ENCODE measurements at regions not wholly inside any gene's neighbourhood (a gene's known extent, or its start where the extent isn't known, plus 50 kb on each side); places are given as distances from the start of the nearest gene placed in this dataset.

- DNase-seq, result no peak
- Histone ChIP-seq H3K4me3 (no peak overlapping the region), H3K27me3 (no peaks in the 10 kb centered on the region), H3K36me3 (no peaks in the 10 kb centered on the region), H3K4me1 (ENCODE audit: insufficient read depth) (no peaks in the 10 kb centered on the region), H3K27ac (no peak overlapping the region), H3K9me3 (no peaks in the 10 kb centered on the region)
- TF ChIP-seq EP300 (IDR thresholded peaks at IDR 0.05) (no peak), POLR2A (IDR thresholded peaks at IDR 0.05) (no peak), CTCF (IDR thresholded peaks at IDR 0.05) (no peak)
- WGBS, 3 donors, result 61 to 75% (median 64%) methylated on average over 2 of the region's 2 CpGs
- intact Hi-C loops (cut with DNase I), result no loop called here
Observed at GRCh38 chr6:818196-818595, 125.3 kb upstream of the EXOC2 start.

GRCh38 chr6:816510-817084 is 123.7 kb upstream of the EXOC2 start:
- intact Hi-C loops (cut with DNase I), result no loop called here

GRCh38 chr6:815348-815738 is 122.4 kb upstream of the EXOC2 start:
- Histone ChIP-seq H3K4me3 (no peak overlapping the region), H3K36me3 (no peaks in the 10 kb centered on the region), H3K4me1 (ENCODE audit: insufficient read depth) (no peaks in the 10 kb centered on the region), H3K27ac (no peak overlapping the region), H3K27me3 (no peaks in the 10 kb centered on the region), H3K9me3 (no peaks in the 10 kb centered on the region)
- intact Hi-C loops (cut with DNase I), result no loop called here
- DNase-seq, result no peak
- WGBS, 3 donors, result 50 to 57% (median 52%) methylated on average over 3 of the region's 3 CpGs
- no peak for TF ChIP-seq CTCF (IDR thresholded peaks at IDR 0.05)
- TF ChIP-seq EP300 (IDR thresholded peaks at IDR 0.05), result no peak
- no peak for TF ChIP-seq POLR2A (IDR thresholded peaks at IDR 0.05)

More at GRCh38 chr6:816510-817084, 123.7 kb upstream of the EXOC2 start:
- Histone ChIP-seq H3K9me3 (no peaks in the 10 kb centered on the region), H3K36me3 (no peaks in the 10 kb centered on the region), H3K4me3 (no peak overlapping the region), H3K27me3 (no peaks in the 10 kb centered on the region), H3K27ac (no peak overlapping the region), H3K4me1 (ENCODE audit: insufficient read depth) (no peaks in the 10 kb centered on the region)
- 67 to 77% (median 69%) methylated on average over 11 of the region's 11 CpGs for WGBS, 3 donors
- no peak for DNase-seq
- TF ChIP-seq POLR2A (IDR thresholded peaks at IDR 0.05) (no peak), CTCF (IDR thresholded peaks at IDR 0.05) (no peak), EP300 (IDR thresholded peaks at IDR 0.05) (no peak)

- H3K27ac ChIP-seq, result no peak overlapping the region
- no peaks in the 10 kb centered on the region for H3K27me3 ChIP-seq
- intact Hi-C loops (cut with DNase I), result no loop called here
- H3K4me3 ChIP-seq, result no peak overlapping the region
- WGBS, 3 donors, result 70 to 75% (median 72%) methylated on average over 14 of the region's 14 CpGs
- DNase-seq, result no peak
- no peaks in the 10 kb centered on the region for H3K36me3 ChIP-seq
- TF ChIP-seq EP300 (IDR thresholded peaks at IDR 0.05) (no peak), POLR2A (IDR thresholded peaks at IDR 0.05) (no peak), CTCF (IDR thresholded peaks at IDR 0.05) (no peak)
- no peaks in the 10 kb centered on the region for H3K4me1 ChIP-seq (ENCODE audit: insufficient read depth)
- no peaks in the 10 kb centered on the region for H3K9me3 ChIP-seq
Observed at GRCh38 chr6:814378-815347, 121.7 kb upstream of the EXOC2 start.

Measured in ovary (tissue), 7 donors.